ENCODE measurements at regions not wholly inside any gene's neighbourhood (a gene's known extent, or its start where the extent isn't known, plus 50 kb on each side); places are given as distances from the start of the nearest gene placed in this dataset.
"Not testable (repeated sequence)": the region's sequence is repeated elsewhere in the genome, so short reads cannot be mapped to it uniquely, and the experiment has no call there.

DNA sequence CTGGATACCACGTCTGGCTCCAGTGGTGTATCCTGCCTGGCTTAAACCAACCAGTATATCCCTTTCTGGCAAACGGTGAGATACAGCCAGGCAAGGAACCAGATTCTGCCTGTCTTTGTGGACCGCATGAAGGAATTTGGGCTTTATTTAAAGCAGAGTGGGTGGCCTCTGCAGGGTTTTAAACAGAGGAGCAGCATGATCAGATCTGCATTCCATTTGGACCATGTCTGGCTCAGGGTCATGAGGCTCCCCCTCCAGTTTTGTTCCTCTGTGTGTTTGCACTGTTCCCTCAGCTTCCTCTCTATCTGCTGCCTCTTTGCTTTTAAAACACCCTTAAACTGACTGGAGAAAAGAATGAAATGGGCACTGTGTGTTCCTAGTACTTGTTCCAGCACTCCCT lies 195.0 kb downstream of the GIPC2 start:
- DNase-seq (ENCODE audit: low read depth in 4 of 4, low spot score in 3 of 4): no peak

DNA sequence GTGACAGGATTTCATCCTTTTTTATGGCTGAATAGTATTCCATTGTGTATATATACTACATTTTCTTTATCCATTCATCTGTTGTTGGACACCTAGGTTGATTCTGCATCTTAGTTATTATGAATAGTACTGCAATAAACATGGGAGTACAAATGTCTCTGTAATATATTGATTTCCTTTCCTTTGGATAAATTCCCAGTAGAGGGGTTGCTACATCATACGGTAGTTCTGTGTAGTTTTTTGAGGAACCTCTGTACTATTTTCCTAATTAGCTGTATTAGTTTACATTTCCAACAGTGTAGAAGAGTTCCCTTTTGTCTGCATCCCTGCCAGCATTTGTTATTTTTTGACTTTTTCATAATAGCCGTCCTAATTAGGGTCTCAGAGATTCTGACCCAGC lies 201.3 kb downstream of the GIPC2 start:
- no peak for DNase-seq (ENCODE audit: low read depth in 4 of 4, low spot score in 3 of 4)

DNA sequence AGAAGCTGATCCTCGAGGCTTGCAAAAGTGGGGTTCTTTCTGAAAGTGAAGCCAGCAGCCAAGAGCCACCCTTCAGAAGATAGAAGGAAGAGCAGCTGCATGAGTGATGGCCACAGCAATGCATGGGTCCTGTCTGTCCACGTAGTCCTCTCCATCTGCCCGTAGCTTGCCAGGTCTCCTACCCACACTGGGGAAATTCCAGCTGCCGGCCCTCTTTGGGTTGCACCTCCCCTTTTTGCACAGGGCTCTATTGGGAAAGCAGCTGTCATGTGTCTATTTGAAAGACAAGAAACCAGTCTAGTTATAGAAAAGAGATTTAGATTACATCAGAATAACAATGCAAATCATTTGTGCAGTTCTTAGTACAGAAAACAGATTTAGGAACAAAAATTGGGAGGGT lies 204.4 kb downstream of the GIPC2 start:
- DNase-seq (ENCODE audit: low read depth in 4 of 4, low spot score in 3 of 4): no peak

DNA sequence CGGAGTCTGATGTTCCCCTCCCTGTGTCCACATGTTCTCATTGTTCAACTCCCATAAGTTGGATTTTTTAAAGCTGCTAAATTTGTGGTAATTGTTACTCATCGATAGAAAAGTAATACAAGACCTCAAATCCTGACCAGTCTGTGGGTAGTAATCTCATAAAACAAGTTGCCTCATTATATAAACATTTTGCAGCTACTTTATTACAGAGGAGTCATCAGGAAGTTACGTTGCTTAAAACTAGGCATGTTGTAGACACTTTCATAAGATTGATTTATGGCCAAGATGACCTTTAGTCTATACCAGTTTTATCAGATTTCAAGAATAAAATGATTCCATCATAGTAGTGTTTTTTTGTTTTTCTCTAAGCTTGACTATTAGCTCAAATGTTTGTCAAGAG lies 208.8 kb downstream of the GIPC2 start:
- DNase-seq (ENCODE audit: low read depth in 4 of 4, low spot score in 3 of 4): no peak

DNA sequence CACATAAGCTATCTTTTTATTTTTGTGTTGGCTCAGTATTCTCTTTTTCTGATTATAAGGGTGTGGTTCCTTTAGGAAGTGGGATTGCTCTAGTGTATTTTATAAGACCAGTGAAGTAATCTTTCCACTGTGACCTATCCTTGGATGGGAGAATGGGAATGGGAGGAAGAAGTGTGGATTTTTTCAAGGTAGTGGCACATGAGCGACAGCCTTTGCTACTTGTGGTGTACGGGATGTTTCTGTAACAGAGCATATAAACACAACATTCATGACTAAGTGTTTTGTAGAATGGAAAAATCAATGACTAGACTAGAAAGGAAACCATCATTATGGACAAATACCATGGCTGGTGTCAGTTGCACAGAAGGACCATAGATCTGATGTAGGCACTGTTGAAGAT lies 209.6 kb downstream of the GIPC2 start:
- DNase-seq (ENCODE audit: low read depth in 4 of 4, low spot score in 3 of 4): no peak

DNA sequence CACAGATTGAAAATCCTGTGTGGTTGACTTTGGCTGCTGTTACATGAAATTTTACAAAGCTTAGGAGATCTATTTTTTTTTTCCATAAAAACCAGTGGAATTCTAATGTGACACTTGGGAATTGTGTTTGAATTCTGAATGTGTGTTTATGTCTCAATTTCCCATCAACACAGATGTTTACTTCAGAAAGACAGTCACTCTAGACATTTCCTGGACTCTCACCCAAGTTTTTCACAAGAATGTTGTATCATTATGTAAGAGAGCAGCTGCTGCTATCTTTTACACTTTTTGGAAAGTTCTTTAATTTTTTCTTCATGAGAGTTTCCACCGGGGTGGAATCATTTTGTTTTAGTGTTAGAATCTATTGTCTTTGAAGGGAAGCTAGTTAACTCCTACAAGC lies 210.1 kb downstream of the GIPC2 start:
- no peak for DNase-seq (ENCODE audit: low read depth in 4 of 4, low spot score in 3 of 4)

DNA sequence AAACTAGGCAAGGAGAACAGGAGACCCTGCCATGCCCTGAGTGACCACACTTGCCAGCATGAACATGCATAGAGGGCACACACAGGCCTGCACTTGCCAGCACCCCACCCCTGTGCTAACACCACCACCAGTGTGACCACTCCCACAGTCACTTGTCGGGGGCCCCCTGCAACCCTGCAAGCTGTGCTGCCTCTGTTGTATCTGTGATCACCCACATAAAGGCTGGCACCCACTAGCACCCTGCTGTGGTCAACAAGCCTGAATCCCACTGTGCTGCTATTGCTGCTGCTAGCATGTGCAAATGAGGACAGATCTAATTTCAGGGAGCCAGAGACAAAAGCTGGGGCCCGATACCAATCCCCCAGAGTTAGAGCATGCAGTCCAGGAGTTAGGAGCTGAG lies 217.7 kb downstream of the GIPC2 start:
- DNase-seq (ENCODE audit: low read depth in 4 of 4, low spot score in 3 of 4): no peak

DNA sequence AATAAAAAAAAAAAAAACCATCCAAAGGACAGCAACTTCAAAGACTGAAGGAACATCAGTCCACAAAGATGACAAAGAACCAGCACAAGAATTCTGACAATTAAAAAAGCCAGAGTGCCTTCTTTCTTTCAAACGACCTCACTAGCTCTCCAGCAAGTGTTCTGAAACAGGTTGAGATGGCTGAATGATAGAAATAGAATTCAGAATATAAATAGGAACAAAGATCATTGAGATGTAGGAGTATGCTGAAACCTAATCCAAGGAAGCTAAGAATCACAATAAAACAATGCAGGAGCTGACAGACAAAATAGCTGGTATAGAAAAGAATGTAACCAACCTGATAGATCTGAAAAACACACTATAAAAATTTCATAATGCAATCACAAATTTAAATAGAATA lies 218.2 kb downstream of the GIPC2 start:
- DNase-seq (ENCODE audit: low read depth in 4 of 4, low spot score in 3 of 4): no peak

DNA sequence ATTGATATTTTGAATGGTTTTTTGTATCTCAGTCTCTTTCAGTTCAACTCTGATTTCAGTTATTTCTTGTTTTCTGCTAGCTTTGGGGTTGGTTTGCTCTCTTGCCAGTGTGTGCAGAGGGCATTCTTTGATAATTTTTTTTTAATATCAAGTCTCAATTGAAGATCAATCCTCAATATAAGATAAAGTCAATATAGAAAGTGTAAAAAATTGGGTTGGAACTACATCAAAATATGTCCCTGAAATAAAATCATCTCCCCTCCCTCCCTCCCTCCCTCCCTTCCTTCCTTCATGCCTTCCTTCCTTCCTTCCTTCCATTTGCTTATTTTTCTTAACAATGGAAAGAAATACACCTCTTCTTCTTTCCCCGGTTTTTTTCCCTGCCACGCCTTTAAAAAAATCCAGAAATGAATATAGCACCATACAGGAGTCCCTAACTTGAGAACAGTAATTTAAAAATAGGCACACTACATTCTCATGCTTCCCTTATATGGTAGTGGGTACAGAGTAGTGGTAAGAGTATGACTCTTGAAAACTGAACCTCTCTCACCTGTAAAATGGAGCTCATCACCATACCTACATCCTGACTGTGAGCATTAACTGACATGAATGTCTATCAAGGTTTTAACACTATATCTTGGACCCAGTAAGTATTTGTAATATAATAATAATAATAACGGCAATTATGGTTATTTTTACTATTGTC lies 221.9 kb downstream of the GIPC2 start:
- DNase-seq (ENCODE audit: low read depth in 4 of 4, low spot score in 3 of 4): no peak

DNA sequence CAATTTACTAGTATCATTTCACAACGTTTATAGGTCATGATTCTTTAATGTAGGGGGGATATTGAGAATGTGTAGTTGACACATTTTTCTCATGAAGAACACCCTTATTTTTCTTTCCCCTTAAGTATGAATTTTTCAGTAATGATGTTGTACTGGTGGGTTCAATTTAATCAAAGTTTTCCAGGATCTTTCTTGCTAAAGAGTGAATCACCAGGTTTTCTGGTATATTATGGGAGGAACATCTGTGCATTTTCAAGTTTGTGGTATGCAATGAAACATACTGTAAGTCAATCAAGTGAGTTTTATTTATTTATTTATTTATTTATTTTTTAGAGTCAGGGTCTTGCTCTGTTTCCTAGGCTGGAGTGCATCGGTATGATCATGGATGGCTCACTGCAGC lies 221.2 kb upstream of the PTGFR start:
- DNase-seq (ENCODE audit: low read depth in 4 of 4, low spot score in 3 of 4): no peak

DNA sequence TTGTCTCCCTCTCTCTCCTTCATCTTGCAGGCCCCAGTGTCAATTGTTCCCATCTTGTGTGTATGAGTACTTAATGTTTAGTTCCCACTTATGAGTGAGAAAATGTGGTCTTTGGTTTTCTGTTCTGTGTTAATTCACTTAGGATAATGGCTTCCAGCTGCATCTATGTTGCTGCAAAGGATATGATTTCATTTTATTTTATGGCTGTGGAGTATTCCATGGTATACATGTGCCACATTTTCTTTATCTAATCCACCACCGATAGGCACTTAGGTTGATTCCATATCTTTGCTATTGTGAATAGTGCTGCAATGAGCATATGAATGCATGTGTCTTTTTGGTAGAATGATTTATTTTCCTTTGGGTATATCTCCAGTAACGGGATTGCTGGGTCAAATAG lies 219.4 kb upstream of the PTGFR start:
- not testable (repeated sequence) for DNase-seq (ENCODE audit: low read depth in 4 of 4, low spot score in 3 of 4)

DNA sequence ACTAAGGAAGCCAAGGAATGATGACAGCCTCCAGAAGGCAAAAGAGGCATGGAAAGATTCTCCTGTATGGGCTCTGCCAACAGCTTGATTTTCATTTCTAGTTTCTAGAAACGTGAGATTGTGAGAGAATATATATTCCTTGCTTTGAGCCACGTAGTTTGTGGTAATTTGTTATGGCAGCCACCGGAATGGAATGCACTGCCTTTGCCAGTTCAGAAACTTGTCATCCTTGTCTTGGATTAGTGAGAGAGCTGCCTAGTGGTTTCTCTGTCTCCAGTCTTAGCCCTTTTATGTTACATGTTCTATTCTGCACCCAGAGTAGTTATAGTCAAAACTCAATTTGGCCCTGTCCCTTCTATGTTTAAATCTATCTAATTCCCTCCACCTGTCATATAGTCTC lies 216.0 kb upstream of the PTGFR start:
- no peak for DNase-seq (ENCODE audit: low read depth in 4 of 4, low spot score in 3 of 4)

DNA sequence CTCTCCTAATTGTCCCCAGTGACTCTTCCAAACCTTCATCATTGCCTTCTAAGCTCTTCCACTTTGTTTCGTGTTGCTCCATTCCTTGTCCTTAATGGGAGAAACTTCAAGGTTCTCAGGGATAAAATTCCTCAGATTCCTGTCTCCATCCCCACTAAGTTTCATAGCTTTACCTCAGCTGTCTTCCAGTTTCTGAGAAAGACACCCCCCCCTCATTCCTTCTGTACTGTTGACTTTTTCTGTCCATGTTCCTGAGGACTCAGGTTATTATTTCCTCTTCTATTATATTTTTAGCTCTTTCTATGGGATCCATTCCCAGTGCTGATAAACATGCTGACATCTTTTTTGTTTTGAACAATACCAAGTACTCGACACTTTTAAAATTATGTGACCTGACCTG lies 215.3 kb upstream of the PTGFR start:
- no peak for DNase-seq (ENCODE audit: low read depth in 4 of 4, low spot score in 3 of 4)

DNA sequence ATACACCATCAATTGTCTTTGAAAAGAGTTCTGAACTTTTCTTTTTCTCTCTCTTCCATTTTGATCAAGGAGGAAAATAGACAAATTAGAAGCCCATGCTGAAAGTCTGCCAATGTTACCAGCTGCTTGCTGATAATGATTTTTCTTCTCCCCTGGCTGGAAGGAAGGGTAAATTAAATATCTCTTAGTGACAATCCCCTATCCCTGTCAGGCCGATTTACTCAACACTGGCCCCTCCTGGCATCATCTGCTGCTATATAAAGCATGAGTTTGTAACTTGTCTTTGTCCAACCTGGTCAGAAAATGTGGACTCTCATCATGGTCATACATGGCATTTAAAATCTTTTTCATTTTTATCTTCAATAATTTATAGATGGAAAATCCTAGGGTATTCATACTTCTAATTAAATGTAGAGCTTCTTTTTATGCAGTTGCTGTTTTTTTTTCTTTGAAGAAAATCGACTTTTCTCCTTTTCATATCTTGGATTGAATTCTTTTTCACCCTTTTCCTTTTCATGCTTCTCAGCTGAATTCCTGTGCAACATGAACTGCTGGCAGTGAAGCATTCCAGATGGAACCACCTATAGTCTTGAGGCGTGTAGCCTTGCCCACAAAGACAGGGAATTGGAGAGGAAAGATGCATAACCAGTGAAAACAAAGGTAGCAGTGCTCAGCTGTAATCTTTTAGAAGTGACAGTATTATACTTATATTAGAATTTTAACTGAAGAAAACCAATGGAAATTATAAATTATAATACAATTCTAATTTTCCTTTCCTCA lies 214.7 kb upstream of the PTGFR start:
- DNase-seq (ENCODE audit: low read depth in 4 of 4, low spot score in 3 of 4): no peak

DNA sequence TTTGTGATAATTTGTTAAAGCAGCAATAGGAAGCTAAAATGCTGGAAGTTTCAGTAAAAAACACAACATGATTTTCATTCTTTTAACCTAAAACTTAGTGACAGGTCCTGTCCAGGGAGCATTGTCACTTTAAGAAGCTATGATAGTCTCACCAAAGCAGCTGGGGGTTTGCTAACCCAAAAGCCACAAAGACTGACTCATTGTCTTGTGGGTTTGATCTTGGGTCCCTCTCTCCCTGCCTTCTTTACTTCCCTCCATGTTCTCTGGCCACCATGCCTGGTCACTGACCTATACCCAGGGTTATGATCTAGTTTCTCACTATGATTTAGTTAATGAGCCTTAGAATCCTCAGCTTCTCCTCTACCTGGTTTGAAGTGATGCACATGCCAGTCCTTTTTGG lies 213.5 kb upstream of the PTGFR start:
- no peak for DNase-seq (ENCODE audit: low read depth in 4 of 4, low spot score in 3 of 4)

DNA sequence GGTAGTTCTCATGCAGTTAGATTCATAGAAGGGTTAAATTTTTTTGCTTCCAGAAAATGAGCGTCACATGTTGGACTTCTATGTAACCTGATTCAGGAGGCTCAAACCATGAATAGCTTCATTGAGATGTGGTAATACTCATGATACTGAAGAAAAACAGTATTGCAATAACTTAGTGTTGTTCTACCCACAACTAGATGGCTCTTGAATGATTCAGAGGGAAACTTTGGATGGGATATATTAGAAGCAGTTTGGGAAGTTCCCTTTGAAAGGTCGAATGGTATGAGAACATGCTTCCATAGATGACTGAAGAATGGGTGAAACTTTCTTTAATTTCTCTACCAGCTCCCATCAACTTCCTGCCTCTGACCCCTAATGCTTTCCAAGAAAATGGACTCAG lies 211.7 kb upstream of the PTGFR start:
- DNase-seq (ENCODE audit: low read depth in 4 of 4, low spot score in 3 of 4): no peak

DNA sequence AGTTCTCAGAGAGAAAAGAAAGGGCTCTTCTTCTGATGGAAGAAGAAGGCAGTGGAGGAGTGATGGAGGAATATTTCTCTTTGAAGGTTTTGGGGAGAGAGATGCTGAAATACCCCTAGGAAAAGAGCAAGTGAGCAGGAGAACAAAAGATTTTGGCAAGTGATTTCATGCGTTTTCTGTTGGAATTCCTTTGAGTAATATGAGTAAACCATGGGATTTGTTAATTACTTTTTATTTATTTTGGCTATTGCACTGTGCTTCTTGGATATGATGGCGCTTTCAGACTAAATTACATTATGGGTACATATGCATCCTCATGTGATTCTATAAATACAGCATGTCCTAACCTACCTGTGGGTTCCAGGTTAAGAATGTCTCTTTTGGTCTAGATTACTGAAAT lies 210.1 kb upstream of the PTGFR start:
- no peak for DNase-seq (ENCODE audit: low read depth in 4 of 4, low spot score in 3 of 4)

DNA sequence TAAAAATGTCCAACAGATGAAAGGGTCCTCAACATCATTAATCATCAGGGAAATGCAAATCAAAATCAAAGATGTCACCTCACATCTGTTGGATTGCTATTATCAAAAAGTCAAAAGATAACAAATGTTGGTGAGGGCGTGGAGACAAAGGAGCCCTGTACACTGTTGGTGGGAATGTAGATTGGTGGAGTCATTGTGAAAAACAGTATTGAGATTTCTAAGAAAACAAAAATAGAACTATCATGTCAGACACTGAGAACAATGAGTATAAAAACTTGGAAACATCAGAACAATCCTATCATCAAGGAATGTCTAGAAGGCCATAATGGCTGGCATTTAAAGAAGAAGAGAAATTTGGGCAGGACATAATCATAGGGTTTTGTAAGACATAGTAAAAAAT lies 209.2 kb upstream of the PTGFR start:
- DNase-seq (ENCODE audit: low read depth in 4 of 4, low spot score in 3 of 4): no peak

DNA sequence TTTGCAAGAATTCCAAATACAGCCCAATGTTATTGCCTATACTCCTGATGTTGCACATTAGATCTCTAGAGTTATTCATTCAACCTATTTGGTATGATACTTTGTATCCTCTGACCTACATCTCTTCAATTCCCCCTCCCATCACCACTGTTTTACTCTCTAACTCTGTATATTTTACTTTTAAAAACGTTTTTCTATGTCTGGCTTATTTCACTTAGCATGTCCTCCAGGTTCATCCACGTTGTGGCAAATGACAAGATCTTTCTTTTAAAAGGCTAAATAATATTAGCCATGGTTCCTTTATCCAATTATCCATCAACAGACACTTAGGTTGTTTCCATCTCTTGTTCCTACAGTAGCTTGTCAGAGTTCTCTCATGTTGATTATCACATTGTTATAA lies 207.1 kb upstream of the PTGFR start:
- DNase-seq (ENCODE audit: low read depth in 4 of 4, low spot score in 3 of 4): no peak

DNA sequence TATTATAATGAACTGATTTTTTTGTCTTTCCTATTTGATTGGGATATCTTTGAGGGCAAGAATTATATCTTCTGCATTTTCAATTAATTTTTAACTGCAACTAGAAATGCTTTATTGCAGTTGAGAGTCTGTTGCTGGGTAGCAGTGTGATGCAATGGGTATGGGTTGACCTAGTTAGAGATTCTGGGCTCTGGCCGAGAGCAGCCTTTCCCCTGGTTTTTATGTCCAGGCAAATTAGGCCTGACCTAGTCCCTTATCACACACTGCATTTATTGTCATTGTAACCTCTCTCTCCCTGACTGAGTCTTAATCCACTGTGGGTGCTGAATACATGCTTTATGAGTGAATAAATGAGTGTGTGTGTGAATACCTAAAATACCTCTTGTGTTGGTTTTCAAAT lies 206.4 kb upstream of the PTGFR start:
- DNase-seq (ENCODE audit: low read depth in 4 of 4, low spot score in 3 of 4): no peak

DNA sequence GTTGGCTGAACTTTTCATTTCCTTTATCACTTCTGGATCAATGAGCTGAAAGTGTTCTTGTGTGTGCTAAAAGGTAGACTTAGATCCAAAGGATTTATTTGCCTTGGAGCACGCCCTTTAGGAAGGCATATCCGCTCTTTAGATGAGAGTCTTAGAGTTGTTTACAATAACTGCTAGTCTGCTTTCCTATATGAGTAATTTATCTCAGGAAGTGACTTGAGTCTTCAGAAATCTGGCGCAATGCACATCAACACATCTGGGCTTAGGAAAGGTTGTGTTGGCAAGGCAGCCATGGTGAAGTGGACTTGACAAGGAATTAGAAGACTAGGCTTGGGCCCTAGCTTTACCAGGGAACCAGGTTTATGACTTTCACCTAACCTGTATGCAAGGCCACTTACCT lies 204.1 kb upstream of the PTGFR start:
- DNase-seq (ENCODE audit: low read depth in 4 of 4, low spot score in 3 of 4): no peak

DNA sequence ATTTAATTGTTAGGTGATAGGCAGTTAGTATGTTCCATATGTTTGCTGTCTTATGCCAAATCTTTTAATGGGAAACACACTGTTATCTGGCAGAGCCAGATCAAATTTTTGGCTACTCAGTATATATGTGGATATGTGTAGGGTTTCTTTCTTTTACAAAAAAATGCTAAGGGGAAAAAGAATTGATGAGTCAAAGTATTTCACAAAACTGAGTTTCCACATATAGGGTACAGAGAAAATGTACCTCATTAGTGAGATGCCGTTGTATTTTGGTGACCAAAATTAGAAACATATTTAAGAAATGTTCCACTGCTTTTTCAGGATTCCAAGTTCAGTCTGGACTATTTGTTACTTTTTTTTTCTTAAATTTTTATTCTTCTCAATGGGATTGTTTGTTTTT lies 201.2 kb upstream of the PTGFR start:
- no peak for DNase-seq (ENCODE audit: low read depth in 4 of 4, low spot score in 3 of 4)

DNA sequence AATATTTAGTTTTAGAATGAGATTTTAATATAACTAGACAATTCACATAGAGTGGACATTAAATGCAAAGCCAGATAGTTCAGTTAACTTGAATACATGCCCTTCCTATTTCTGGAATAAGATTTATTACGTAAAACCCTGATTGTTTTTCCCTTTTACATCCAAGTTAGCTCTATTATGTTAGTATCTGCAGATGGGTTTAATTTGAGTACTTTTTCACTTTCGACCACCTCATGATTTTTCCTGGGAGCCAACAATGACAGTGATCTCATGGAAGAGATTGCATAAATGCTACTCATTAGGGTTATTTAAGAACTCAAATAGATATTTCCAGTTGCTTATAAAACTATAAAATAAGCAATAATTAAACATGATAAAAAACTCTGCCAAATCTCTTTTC lies 199.4 kb upstream of the PTGFR start:
- no peak for DNase-seq (ENCODE audit: low read depth in 4 of 4, low spot score in 3 of 4)
